ENCODE measurements at regions not wholly inside any gene's neighbourhood (a gene's known extent, or its start where the extent isn't known, plus 50 kb on each side); places are given as distances from the start of the nearest gene placed in this dataset.

- TF ChIP-seq CTCF (IDR thresholded peaks at IDR 0.05; ENCODE audit: low read depth, low read length, poor library complexity, severe bottlenecking) (no peak), EZH2phosphoT487 (IDR thresholded peaks at IDR 0.05; ENCODE audit: borderline replicate concordance, low read length) (no peak)
Observed at GRCh38 chr11:91136631-91137030, 913.8 kb upstream of the CHORDC1 start.

All from DOHH2 (cell line).